GM18520 (cell line): ENCODE measurements at regions not wholly inside any gene's neighbourhood (a gene's known extent, or its start where the extent isn't known, plus 50 kb on each side); places are given as distances from the start of the nearest gene placed in this dataset.
"Not testable (repeated sequence)": the region's sequence is repeated elsewhere in the genome, so short reads cannot be mapped to it uniquely, and the experiment has no call there.

Experiments
- ATAC-seq: cut with Tn5 transposase; IDR thresholded peaks from one replicate; pipeline ENCODE4 v1.9.1; 2021; ENCODE audit not compliant: unreplicated experiment

DNA sequence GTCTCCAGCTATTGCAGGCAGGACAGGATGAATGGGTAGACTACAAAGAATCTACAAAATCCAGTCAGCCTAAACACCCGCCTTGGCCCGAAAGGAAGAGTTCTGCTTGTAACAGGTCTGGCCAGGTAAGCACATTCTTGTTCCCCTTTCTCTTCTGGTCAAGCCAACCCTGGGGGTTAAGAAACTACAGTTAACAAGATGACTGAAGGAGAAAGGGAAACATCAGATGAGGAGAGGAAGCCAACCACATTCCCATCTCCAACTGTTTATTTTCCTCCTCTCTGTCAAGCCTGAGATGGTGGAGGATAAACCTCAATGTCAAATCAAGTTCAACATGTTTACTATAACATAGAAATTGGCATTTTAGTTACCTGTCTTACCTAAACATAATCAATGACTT, 198.9 kb downstream of the IPMK start:
- ATAC-seq: no peak

DNA sequence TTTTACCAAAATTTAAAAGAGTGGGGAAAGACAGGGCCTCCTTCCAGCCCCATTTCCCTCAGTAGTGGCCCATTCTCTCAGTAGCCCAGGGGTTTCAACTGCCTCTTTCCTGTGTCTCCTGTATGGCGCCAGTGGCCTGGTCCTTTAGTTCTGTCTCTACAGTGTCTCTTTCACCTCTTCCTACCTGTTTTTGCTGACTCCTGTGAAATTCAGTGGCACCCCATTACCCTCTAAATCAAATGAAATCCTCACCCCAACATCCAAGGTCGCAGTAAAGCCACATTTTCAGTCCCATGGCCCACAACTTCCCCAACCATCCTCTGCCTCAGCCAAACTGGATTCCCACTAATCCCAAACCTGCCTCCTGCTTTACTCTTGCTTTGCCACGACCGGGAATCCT, 200.7 kb downstream of the IPMK start:
- ATAC-seq: no peak

DNA sequence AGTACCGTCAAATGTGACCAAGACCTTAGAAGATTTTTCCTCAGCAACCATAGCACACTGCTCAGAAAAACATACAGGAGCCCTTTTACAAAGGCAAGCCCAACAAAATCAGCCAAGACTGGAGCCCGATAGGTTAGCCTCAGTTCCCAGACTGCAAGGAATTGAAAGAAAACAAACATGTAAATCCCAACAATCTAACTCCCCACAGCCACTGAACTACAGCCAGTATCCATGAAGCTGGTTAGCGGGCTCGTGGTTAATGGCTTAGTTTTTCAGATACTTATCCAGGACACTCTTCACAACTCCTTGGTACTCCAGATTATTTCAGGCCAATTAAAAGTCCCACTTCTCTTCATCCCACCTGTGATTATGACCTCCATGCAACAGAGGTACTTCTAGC, 201.6 kb downstream of the IPMK start:
- no peak for ATAC-seq

DNA sequence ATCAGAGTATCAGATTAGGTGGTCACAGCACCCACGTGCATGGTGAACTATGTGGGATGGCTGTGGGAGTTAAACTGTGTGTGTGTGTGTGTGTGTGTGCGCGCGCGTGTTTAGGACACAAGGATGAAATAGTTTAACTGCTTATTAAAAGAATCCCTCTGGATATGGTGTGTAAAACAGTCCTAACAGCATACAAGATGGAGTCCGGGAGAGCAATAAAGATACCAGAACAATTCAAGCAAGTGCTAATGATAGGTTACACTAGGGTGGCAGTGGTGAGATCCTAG, 202.2 kb downstream of the IPMK start:
- no peak for ATAC-seq

DNA sequence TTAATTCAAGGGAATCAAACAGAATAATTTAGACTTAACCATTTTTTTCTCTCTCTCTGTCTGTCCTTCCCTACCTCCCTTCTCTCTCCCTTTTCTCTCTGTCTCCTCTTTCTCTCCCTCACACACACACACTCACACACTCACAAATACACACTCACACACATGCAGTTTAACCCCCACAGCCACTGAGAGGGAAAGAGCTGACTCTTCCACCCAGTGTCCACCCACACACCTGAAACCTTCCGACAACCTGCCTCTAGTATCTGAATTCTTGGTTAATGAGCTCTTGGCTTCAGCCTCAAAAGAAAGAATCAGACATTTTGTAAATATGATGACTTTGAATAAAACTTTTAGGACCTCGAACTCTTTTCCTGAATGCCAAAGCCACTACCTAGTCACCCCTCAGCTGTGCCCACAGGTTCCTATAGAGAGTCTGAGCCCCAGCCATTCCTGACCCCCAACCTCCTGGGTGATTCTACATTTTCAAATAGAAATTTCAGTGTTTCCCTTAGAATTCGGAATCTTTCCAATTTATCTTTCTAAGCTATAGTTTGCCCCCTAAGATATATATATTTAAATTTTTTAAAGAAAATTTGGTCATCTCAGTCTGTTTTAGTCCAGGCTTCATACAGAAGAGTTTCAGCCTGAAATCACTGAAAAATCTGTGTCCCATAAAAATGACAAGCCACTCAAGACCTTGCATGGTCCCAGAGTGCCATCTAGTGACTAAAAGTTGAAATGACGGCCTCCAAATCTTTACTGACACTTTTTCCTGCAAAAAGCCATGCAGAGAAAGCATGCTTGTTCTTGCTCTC, 202.8 kb downstream of the IPMK start:
- ATAC-seq: peak; percentile 45

DNA sequence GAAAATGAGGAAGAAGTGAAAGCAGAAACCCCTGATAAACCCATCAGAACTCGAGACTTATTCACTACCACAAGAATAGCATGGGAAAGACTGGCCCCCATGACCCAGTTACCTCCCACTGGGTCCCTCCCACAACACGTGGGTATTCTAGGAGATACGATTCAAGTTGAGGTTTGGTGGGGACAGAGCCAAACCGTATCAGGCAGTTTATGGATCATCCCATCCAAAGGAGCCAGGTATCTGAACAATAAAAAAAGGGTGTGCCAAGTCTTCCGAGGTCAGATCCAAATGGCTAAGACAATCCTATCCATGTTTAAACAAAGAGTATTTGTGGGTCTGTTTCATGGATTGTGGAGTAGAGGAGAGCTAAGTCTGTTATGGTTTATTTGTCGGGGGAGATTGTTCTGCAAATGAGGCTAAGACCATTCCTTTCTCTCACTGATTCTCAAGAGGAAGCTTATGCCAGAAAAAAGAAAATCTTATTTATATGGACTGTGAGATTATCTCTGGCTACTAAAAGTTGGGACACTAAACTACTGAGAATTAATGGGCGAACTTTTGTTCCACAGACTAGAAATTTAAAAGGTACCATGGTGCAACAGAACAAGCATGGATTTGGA, 203.7 kb downstream of the IPMK start:
- no peak for ATAC-seq

DNA sequence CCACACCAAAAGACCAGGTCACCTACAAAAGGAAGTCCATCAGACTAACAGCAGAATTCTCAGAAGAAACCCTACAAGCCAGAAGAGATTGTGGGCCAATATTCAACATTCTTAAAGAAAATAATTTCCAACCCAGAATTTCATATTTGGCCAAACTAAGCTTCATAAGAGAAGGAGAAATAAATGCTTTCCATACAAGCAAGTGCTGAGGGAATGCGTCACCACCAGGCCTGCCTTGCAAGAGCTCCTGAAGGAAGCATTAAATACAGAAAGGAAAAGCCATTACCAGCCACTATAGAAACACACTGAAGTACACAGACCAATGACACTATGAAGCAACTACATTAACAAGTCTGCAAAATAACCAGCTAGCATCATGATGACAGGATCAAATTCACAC, 209.0 kb downstream of the IPMK start:
- not testable (repeated sequence) for ATAC-seq

DNA sequence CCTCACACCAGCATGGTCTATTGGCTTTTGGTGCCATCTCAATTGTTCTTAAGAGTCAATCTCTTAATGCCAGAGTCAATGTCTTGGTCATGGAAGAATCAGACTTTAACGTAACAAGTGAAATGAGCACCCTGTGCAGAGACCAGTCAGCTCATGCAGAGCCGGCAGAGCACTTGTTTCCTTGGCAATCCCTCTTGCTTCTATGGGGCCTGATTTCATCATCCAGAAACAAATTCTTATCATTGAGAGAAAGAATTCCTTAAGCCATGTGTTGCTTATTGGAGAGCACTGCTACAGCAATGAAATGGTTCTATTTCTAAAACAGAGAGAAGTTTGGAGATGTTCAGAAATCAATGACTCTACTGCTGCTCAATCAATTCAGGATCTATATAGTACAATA, 212.8 kb downstream of the IPMK start:
- ATAC-seq: no peak

DNA sequence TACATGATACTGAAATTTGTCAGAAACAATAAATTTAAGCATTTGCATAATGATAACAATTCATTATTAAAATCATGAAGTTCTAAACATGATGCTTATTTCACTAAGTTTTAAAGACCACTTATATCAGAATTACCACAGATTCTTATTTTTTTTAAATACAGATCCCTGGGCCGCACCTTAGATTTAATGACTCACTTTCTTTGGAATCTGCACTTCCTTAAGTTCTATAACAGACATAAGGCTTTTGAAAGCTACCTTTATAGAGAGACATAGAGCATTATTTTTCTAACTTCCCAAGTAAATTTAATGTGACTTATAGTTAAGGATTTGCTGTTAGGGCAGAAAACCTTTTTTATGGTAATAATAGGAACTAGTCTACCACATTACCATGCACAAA, 214.9 kb downstream of the IPMK start:
- ATAC-seq: no peak

DNA sequence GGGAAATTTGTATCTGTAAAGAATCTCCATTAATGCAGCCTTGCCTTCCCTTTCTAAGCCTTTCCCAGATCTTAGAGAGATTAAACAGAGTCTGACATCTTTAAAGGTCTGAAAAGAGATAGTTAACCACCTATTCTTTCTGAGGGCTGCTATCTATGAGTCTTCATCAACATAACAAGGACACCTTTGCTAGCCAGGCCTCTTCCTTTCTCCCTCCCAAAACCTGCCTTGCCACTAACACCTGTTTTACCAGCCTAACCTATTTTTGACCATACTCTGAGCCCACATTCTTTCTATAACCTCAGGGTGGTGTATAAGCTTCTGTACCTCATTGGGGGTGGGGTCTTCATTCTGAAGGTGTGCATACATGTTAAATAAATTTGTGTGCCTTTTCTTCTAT, 217.1 kb downstream of the IPMK start:
- no peak for ATAC-seq

DNA sequence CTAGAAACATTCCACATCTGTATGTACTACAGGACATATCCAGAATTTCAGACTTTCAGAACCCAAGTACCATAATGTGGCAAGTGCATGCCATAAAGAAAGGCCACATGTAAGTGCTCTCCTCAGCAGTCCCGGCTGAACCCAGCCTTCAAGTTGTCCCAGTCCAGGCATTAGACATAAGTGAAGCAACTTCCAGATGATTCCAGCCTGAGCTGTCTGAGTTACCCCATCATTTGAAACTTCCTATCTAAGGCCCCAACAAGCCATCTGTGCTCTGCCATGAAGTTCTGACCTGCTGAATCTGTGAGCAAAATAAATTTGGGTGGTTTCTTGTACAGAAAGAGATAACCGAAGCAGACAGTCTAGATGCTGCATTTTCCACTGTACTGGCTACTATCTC, 218.8 kb downstream of the IPMK start:
- ATAC-seq: no peak

DNA sequence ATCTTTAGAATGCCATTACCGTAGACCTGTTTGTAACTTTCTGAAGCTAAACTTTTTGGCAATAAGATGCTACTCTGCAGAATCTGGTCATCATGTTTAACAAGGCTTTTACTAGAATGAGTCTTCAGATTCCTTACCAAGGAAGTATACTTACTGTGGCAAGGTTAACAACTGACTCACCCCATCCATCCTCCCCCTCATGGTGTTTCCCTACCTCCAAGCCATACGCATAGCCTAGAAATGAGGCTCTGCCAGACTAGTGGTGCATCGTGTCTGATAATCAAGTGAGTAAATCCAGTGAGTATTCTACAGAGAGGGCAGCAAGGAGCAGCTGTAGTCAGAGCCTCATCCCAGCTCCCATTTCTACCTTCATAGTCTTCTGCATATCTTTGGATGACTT, 223.6 kb downstream of the IPMK start:
- ATAC-seq: no peak

DNA sequence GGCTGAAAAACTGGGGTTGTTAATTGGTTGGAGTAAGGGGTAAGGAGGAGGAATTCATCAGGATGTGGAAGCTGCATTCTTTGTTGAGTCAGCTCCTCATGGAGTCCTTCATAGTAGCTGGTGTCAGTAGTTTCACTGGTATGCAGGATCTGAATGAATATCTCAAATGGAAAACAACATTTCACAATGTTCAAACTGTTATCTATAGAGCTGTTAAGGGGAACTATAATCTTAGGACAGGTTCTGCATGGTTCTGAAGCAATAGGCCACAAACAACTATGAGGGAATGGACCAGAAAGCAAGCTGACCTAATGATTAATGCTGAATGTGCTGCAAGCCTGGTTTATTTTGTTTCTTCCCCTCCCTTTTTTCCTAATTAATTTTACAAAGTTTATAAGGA, 225.8 kb downstream of the IPMK start:
- ATAC-seq: no peak

DNA sequence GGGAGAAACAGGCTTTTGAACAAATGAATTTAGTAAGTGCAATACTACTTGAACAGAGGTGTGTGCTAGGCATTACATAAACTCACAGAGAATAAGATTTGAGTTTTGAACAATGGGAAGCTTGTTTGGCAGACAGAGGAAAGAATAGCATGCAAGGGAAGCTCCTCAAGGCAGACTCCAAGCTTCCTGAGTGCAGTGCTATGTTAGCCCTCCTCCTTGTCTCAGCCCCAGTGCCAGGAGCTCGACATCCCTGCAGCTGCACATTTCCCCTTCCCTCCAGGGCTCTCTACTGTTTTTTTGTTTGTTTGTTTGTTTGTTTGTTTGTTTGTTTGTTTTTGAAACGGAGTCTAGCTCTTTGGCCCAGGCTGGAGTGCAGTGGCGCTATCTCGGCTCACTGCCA, 237.5 kb downstream of the IPMK start:
- no peak for ATAC-seq

DNA sequence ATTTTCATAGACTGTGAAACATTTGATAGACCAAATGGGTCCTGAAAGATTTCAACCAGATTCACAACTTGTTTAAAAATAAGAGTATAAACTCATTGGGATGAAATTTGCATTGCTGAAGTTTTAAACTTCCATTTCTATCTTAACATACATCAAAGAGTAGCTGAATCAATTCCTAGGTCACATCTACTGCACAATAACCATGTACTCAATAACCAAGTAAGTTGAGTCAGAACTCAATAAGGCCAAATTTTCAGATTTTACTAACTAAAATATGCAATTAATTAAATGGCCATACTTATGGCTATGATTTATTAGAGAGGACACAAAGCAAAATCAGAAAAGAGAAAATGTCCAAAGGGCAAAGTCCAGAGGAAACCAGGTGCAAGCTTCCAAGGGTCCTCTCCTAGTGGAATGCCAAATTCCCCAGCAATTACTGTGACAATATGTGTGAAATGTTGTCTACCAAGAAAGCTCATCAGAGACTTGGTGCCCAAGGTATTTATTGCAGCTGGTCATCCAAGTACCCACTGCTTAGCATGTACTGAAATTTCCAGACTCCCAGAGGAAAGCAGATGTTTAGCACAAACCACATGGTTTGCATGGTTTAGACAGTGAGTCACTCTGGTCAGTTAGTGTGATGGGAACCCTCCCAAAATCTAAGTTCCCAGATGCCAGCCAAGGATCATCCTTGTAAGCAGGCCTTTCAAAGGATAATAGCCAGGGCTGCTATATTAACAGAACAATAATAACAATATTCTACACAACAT, 238.9 kb downstream of the IPMK start:
- ATAC-seq: no peak

DNA sequence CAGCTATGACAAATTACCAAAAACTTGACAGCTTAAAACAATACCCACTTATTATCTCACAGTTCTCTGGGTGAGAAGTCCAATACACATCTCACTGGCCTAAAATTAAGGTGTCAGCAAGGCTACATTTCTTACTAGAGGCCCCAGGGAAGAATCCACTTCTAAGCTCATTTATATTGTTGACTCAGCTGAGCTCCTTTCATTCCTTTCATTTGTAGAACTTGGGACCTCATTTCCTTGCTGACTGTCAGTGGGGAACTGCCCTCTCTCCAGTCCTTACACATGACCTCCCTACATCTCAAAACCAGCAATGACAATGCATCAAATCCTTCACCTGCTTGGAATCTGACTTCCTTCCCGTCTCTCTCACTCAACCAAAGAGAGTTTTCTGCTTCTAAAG, 240.3 kb downstream of the IPMK start:
- no peak for ATAC-seq

DNA sequence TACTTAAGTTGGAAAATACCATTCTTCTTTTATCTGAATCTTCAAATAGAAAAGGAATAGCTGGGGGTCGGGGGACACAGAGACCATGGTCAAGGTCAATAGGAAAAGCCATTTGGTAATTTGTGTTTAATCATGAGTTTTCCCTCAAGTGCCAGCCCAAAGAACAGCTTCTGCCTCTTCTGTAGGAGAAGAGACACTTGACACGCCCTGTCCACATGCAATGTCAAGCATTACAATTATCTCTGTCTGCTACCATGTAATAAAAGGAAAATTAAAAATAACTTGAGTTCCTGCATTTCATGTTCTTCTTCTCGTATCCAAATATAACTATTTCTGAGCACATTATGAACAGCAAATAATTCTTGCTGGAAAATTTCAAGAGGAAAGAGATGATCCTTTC, 241.7 kb downstream of the IPMK start:
- ATAC-seq: no peak

DNA sequence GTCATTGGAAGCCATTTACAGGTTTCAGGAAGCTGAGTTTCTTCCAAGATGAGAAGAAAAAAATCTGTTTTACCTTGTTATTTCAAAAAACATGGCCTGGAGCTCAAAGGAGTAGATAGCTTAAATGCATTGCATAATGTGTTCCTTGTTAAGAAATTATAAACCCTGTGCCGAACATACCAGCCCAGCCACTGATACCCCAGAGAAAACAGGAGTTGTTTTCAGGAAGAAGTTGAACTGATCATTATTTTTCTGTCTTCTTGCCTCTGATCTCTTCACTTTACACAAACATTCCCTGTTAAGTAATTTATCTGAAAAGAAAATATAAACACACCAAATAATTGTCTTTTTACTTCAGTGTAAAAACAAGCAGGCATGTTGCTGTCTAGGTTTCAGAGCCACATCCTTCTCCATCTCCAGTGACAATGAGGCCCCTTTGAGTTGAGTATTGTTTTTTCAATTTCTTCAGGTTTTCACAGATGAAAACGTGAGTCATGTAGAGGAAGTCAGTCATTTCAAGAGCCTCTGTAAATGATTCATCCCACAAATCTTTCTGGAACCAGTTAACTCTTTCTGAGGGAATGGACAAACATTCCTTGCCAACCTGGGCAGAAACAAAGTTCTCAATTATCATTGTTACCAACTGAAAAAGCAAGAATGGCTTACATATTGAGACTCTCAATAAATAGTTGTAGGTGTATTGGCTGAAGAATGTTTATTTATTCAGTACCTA, 244.2 kb downstream of the IPMK start:
- no peak for ATAC-seq

DNA sequence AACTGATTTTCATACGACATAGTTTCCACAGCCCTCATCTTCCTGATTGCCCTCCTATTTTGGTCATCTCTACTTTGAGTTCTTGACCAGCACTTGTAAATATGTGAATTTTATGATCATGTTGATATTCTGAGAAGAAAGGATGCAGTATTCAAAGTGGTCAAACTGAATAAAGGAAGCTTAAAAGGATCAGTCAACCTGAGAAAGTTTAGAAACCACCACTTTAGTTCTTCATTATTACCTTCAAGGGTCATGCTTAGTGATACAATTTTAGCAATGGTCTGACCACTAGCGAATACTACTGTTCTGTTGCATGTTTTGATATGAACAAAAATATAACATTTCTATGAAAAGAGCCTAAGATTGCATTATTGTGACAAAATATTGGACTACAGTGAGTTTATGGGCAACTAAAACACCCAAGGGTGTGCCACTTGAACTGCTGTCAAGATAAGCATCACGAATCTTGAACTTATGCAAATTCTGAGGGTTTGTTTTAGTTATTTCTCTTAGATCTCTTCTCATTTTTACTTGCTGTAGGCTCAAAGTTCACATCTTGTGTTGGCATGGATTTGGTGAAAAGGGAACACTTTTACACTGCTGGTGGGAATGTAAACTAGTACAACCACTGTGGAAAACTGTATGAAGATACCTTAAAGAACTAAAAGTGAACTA, 247.7 kb downstream of the IPMK start:
- no peak for ATAC-seq

DNA sequence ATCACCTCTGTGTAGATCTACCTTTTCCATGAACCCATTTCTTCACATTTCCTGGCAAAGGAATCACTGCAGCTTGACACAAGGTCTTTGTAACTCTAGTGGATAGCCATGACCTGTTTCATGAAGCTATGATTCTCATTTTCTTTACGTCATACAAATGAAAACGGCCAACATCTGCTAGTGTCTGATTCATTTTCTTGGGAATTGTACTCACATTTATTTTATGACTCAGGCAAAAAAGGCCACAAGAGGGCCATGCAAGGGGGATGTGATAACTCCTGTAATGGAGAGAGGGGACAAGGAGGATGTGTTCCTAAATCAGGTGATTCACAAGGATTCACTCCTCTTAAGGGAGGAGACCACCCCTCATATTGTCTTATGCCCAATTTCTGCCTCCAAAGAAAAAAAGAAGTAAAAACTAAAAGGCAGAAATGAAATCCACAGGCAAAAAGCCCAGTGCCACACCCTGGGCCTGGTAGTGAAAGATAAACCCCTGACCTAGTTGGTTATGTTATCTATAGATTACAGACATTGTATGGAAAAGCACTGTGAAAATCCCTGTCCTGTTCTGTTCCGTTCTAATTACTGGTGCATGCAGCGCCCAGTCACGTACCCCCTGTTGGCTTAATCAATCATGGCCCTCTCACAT, 249.9 kb downstream of the IPMK start:
- ATAC-seq: no peak

DNA sequence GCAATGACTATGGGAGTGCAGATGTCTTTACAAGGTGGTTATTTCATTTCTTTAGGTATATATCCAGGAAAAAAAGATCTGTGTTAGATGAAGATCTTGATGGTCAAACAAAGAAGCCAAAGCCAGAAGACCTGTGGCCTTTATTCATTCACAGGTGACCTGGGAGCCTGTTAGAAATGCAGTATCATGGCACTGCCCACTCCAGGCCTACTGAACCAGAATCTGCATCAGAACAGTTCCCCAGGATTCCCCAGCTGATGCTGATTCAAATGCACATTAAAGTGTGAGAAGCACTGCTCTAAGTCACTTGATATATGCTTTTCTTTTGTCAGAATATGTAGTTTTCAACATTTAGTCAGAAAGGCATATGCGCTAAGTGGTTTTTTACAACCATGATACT, 251.1 kb downstream of the IPMK start:
- no peak for ATAC-seq
